Natural killer cell (primary cell): ENCODE measurements at regions not wholly inside any gene's neighbourhood (a gene's known extent, or its start where the extent isn't known, plus 50 kb on each side); places are given as distances from the start of the nearest gene placed in this dataset.

ENCODE experiments used
- ATAC-seq, 3 donors: fragments of 150-1000 bp in 2 of 3; fragments of 200-7000 bp in 1 of 3; cut with Tn5 transposase; 1 replicate in 1 of 3; 2 replicates in 2 of 3; pipeline ENCODE4 v1.10.0; 2021; ENCODE audit warnings: mild to moderate bottlenecking in 2 of 3, moderate library complexity in 2 of 3
- DNase-seq, 2 donors: peaks; one replicate each; pipeline versions ENCODE4 v3.0.0 to v3.0.0-alpha.2; 2013 to 2021; ENCODE audit warnings: mixed read lengths in 1 of 2
- H3K27ac ChIP-seq: one replicate; pipeline ENCODE4 v1.5.1; 2013; ENCODE audit warnings: mild to moderate bottlenecking, low read length
- H3K27me3 ChIP-seq: one replicate; pipeline ENCODE4 v1.6.1; 2013; ENCODE audit warnings: low read length; ENCODE audit not compliant: control insufficient read depth, insufficient read depth
- H3K36me3 ChIP-seq: one replicate; pipeline ENCODE4 v1.6.1; 2013; ENCODE audit warnings: low read length; ENCODE audit not compliant: control insufficient read depth, insufficient read depth
- H3K4me1 ChIP-seq: one replicate; pipeline ENCODE4 v1.6.1; 2013; ENCODE audit warnings: low read length; ENCODE audit not compliant: control insufficient read depth, insufficient read depth
- H3K4me3 ChIP-seq: one replicate; pipeline ENCODE4 v1.5.1; 2013; ENCODE audit warnings: low read length
- H3K9me3 ChIP-seq: one replicate; pipeline ENCODE4 v1.6.1; 2013; ENCODE audit warnings: low read length; ENCODE audit not compliant: control insufficient read depth, insufficient read depth
- H3K27ac Mint-ChIP-seq, 2 donors: one replicate each; pipeline ENCODE4 v1.8.0; 2022; ENCODE audit warnings: mild to moderate bottlenecking in 2 of 2, mixed read lengths in 2 of 2, moderate library complexity in 1 of 2
- H3K27me3 Mint-ChIP-seq, 2 donors: one replicate each; pipeline ENCODE4 v1.8.0; 2022; ENCODE audit warnings: low read depth in 2 of 2, mixed read lengths in 2 of 2
- H3K36me3 Mint-ChIP-seq: one replicate; pipeline ENCODE4 v1.8.0; 2022; ENCODE audit warnings: mixed read lengths
- H3K4me1 Mint-ChIP-seq, 2 donors: one replicate each; pipeline ENCODE4 v1.8.0; 2022; ENCODE audit warnings: mixed read lengths in 2 of 2
- H3K4me3 Mint-ChIP-seq: one replicate; pipeline ENCODE4 v1.8.0; 2022; ENCODE audit warnings: mild to moderate bottlenecking, moderate library complexity, mixed read lengths
- H3K9me3 Mint-ChIP-seq, 2 donors: one replicate each; pipeline ENCODE4 v1.8.0; 2022; ENCODE audit warnings: mixed read lengths in 2 of 2
- CTCF ChIP-seq: fragments of 200-600 bp; IDR thresholded peaks from one replicate; pipeline ENCODE4 v1.8.0; 2022; ENCODE audit warnings: antibody characterized with exemption
- WGBS: methylation state at CpG from one replicate; pipeline ENCODE4 v1.1.7; 2013; ENCODE audit warnings: missing lambda C conversion rate; ENCODE audit not compliant: insufficient coverage; 5-methylcytosine and 5-hydroxymethylcytosine counted together
- intact Hi-C: fragments of 100-400 bp; cut with micrococcal nuclease; formaldehyde crosslinking; loops from one replicate; pipeline ENCODE4 v1.14.2; 2022

DNA sequence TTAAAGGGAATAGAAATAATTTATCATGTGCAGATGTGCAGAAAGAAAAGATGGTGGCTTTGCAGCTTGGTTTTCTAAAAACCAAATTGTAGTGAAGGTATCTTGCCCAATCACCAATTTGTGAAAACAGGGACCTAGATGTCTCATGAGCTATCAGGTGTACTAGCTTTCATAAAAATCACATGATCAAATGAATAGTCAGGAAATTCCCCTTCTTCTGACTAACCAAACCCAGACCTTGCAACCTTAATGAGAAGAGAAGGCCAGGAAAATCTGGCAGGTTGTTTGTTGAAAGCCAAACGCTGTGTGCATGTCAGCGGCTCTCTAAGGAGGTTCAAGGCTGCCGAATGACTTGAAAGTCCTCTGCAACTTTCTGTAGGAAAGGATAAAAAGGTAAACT is 304.4 kb upstream of the NRP1 start:
- intact Hi-C loops = no loop called here
- Mint-ChIP-seq H3K4me1 (no peaks in the 10 kb centered on the region), H3K4me3 (no peak overlapping the region), H3K27me3 (peaks cover 7 to 25% of the 10 kb centered on the region in 2 donors), H3K9me3 (no peaks in the 10 kb centered on the region), H3K27ac (no peak overlapping the region), H3K36me3 (no peaks in the 10 kb centered on the region)
- Histone ChIP-seq H3K27me3 (no peaks in the 10 kb centered on the region), H3K4me1 (no peaks in the 10 kb centered on the region), H3K27ac (no peak overlapping the region), H3K9me3 (no peaks in the 10 kb centered on the region), H3K4me3 (no peak overlapping the region), H3K36me3 (no peaks in the 10 kb centered on the region)
- WGBS = 91% methylated on average over 3 of the region's 3 CpGs
- ATAC-seq (no peak), DNase-seq (no peak)
- no peak for TF ChIP-seq CTCF

GRCh38 chr10:33638374-33638773 is 303.9 kb upstream of the NRP1 start:
- DNase-seq (no peak), ATAC-seq (no peak)
- Histone ChIP-seq H3K27me3 (no peaks in the 10 kb centered on the region), H3K27ac (no peak overlapping the region), H3K4me1 (no peaks in the 10 kb centered on the region), H3K4me3 (no peak overlapping the region), H3K9me3 (no peaks in the 10 kb centered on the region), H3K36me3 (no peaks in the 10 kb centered on the region)
- 85% methylated on average over 3 of the region's 3 CpGs for WGBS
- Mint-ChIP-seq H3K27me3 (peaks cover 3 to 20% of the 10 kb centered on the region in 2 donors), H3K36me3 (no peaks in the 10 kb centered on the region), H3K4me1 (no peaks in the 10 kb centered on the region), H3K4me3 (no peak overlapping the region), H3K9me3 (no peaks in the 10 kb centered on the region), H3K27ac (no peak overlapping the region)
- intact Hi-C loops = no loop called here
- no peak for TF ChIP-seq CTCF

DNA sequence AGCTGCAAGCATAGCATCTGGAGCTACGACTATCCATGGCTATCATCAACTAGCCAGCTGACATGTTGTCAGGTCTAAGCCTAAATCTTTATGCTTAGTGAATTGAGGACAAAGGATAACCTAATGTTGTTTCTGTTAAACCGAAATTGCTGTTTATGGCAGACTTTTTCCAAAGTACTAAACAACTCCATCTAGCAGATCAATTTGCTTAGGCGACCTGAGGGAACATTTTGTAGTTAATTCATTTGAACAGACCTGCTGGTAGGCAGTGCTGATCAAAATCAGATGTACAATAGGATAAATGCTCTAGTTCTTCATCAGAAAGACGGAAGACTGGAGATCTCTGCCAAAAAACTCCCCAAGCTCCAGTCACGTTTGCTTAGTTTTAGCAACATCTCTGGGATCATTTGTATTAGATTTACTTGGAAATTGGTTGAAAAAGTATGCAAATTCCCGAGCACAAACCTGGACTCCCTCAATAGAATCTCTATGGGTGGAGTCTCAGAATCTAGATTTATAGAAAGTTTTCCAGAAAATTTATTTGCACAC is 301.6 kb upstream of the NRP1 start:
- Histone ChIP-seq H3K27me3 (no peaks in the 10 kb centered on the region), H3K9me3 (no peaks in the 10 kb centered on the region), H3K4me1 (no peaks in the 10 kb centered on the region), H3K36me3 (no peaks in the 10 kb centered on the region), H3K27ac (no peak overlapping the region), H3K4me3 (no peak overlapping the region)
- H3K36me3 Mint-ChIP-seq = no peaks in the 10 kb centered on the region
- H3K27me3 Mint-ChIP-seq = peaks cover 4 to 25% of the 10 kb centered on the region in 2 donors
- no peaks in the 10 kb centered on the region for H3K9me3 Mint-ChIP-seq
- intact Hi-C loops = no loop called here
- TF ChIP-seq CTCF = no peak
- 79% methylated on average over 5 of the region's 6 CpGs for WGBS
- no peak for ATAC-seq
- DNase-seq = no peak
- H3K4me1 Mint-ChIP-seq = no peaks in the 10 kb centered on the region
- H3K27ac Mint-ChIP-seq = no peak overlapping the region
- H3K4me3 Mint-ChIP-seq = no peak overlapping the region

GRCh38 chr10:33632432-33632831 is 298.0 kb upstream of the NRP1 start:
- no peak overlapping the region for H3K27ac Mint-ChIP-seq
- H3K27me3 ChIP-seq = no peaks in the 10 kb centered on the region
- no peak for ATAC-seq
- H3K27ac ChIP-seq = no peak overlapping the region
- no peaks in the 10 kb centered on the region for H3K36me3 ChIP-seq
- no peaks in the 10 kb centered on the region for H3K9me3 Mint-ChIP-seq
- no peak overlapping the region for H3K4me3 Mint-ChIP-seq
- no peaks in the 10 kb centered on the region for H3K4me1 ChIP-seq
- H3K36me3 Mint-ChIP-seq = no peaks in the 10 kb centered on the region
- peaks cover 11 to 24% of the 10 kb centered on the region in 2 donors for H3K27me3 Mint-ChIP-seq
- no peak for TF ChIP-seq CTCF
- H3K9me3 ChIP-seq = no peaks in the 10 kb centered on the region
- H3K4me1 Mint-ChIP-seq = no peaks in the 10 kb centered on the region
- intact Hi-C loops = no loop called here
- H3K4me3 ChIP-seq = no peak overlapping the region
- no peak for DNase-seq
